ENCODE measurements at regions not wholly inside any gene's neighbourhood (a gene's known extent, or its start where the extent isn't known, plus 50 kb on each side); places are given as distances from the start of the nearest gene placed in this dataset.
"Not testable (repeated sequence)": the region's sequence is repeated elsewhere in the genome, so short reads cannot be mapped to it uniquely, and the experiment has no call there.

DNA sequence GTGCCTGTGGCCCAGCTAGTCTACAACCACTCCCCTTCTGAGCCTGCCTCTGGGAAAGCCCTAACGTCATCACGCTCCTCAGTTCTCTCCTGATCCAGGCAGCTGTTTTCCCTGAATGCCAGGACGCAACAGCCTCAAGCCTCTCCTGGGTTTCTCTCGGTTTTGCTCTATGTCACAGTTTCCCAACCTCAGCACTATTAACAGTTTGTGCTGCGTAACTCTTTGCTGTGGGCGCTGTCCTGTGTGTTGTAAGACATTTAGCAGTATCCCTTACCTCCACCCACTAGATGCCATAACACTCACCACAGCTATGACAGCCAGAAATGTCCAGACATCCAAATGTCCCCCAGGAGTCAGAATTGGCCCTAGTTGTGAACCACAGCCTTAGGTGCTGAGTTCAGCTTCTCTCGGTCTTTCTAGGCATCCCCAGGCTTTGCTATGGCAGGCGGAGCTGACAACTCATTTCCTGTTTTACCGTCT is 226.3 kb upstream of the NPVF start:
- no peak for DNase-seq (ENCODE audit: low spot score)

DNA sequence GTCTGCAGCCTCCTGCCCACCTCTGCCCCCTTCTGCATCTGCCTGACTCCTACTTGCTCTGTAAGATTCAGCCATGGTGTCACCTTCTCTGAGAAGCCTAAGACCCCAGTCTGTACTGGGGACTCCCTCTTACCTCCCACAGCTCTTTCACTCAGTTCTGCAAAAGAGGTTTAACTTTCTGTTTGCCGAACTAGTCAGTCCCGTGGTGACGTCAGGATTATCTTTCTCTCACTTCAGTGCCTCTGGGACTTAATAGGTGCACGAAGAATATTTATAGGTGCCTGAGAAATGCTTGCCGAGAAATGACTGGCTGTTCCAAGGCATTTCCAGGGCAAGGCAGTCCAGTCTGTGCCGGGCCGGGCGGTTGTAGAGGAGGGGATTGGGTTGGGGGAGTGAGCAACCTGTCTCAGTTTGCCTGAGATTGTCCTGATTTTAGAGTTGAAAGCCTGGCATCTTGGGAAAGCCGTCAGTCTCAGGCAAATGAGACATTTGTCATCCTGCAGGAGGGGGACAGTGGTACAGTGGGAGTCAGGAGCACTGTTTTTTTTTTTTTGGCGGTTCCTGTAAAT is 227.5 kb upstream of the NPVF start:
- DNase-seq (ENCODE audit: low spot score): no peak

DNA sequence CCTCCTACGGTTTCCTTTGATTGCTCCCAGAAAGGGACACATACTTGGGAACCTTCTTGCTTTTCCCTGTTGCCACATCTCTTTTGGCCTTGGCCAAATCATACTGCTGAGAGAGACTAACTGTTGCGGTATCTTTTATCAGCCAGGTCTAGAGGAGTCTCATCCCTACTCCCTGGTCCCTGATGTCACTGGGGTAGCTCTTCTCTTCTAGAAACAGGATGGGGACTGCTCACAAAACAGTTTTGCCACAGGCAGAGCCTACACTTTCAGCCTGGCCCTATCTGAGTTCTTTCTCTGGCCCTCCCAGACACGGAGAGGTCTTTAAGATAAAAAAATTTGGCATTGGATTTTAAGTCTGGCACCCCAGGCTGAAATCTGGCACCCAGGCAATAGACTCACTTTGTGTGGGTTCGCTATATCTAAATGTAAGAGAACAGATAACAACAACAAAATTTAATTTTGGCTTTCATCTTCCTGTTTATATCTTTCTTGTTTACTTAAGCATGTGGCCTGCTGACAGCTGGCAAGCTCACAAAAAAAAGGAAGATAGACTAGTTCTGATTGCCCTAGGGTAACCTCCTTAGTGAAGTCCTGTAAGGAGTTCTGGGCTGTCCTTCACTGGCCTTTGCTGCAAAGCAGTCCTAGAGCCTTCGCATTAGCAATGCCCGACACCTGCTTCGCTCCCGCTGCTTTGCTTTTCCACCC is 228.3 kb upstream of the NPVF start:
- DNase-seq (ENCODE audit: low spot score): no peak

DNA sequence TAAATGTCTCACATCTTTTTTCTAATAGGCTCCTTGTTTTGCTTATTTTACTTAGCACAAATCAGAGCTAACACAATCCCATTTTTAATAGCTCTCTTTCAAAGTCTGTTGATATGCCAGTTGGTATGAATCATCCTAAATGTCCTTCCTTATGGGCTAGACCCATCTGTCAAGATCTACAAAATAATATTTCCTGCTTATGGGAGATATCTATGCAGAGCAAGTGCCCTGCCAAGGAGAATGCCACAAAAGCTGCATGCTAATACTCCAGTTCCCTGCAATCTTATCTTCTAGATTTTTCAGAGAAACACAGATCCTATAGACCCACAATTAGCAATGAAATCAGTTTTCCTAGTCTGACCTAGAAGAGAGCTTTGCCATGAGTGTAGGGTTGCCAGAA is 230.8 kb upstream of the NPVF start:
- no peak for DNase-seq (ENCODE audit: low spot score)

DNA sequence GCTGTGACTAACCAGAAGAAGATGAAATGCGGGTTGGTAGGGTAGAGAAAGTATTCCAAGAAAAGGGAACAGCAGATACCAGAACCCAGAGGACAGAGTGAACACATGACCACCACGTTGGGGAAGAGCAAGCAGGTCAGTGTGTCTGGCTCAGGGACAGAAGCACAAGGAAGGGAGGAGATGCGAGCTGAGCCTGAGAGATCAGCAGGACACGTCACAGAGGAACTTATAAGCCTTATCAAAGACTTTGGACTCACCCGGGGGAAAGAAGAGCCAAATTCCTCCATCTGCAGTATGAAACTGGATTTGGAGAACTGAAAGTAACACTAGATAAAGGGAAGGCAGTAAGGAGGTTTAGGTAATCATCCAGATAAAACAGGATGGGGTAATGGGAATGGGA is 232.1 kb upstream of the NPVF start:
- DNase-seq (ENCODE audit: low spot score): no peak

DNA sequence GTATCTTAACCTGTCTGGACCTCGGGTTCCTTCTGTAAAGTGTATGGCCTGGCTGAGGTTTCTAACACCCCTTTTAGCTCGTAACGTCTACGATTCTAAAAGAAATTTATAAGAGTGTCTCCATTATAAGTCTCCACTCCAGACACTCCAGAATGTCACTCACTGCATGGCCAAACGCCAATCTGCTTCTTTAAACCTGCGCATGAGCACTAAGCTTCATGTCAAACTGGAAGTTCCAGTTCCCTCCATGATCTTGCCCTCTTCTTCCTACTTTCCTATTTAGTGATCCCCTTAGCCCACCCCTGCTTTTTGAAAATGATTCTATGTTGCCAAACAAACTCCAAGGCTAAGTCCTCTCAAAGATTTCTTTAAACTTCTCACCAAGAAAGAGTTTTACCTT is 241.4 kb upstream of the NPVF start:
- DNase-seq (ENCODE audit: low spot score): no peak

DNA sequence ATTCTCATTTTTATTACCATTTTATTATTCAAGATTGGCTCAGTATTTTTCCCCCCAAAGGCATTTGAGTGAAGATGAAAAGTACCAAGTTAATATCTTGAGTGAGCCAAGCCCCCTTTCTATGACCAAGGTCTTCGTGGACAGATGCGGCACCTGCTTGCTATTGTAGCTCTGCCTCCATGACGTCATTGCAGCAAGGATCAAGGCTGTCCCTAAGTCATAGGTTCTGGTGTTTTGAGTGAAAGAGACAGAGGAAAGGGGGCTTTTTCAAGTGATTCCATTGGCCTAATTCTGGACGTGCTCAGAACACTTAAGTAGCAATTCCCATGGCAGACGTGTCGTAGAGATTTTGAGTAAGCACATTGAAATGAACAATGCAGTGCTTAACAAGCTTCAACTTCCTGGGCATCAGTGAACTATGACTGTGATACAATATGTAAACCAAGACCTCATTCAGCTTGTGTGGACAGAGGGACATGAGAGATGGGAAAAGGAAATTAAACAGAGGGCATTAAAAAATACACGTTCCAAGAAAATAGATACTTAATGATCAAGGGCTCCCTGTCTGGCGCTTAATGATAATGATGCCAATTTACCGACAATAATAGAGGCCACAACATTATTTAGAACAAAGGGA is 248.7 kb upstream of the NPVF start:
- DNase-seq (ENCODE audit: low spot score): no peak

DNA sequence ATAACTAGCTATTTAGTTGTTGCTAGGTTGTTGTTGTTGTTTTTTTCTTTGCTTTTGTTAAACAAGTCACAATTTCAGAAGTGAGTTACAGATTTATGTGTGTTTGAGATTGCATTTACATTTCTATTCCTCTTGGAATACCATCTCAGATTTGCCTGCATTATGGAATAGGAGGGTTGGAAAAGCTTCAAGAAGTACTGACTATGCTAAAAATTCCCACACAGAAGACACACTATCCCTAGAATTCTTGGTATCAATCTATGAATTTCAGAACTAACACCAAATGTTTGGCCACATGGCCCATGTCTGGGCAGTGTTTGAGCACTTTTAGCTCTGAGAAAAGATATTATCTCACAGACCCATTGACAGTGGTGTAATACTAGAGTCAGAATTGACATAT is 249.9 kb upstream of the NPVF start:
- not testable (repeated sequence) for DNase-seq (ENCODE audit: low spot score)

DNA sequence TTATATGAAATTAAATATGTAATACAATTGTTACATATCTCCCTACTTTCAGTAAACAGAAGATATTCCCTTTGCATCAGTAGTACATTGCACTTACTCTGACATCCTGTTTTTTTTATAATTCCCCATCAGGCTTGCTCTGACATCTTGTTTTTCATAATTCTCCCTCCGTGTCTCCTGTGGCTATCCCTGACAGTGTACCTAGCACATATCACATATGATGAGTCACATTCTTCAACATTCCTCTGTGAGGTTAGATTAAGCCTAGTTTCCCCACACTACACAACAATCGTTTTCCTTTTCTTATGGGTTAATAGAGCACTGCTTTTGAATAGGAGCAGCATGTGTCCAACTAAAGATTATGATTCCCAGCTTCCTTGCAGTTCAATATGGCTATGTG is 250.6 kb upstream of the NPVF start:
- no peak for DNase-seq (ENCODE audit: low spot score)

DNA sequence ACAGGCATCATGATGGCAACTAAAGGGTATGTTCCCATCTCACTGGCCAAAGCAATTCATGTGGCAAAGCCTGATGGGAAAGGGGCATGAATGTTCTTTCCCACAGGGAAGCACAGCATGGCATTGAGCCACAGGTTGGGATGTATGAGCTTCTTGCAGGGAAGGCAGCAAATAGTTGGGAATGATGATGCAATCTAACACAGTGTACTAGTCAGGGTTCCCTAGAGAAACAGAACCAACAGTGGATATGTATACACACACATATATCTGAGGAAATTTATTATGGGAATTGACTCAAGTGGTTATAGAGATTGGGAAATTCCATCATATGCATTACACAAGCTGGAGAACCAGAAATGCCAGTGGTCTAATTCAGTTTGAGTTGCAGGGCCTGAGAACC is 253.6 kb upstream of the NPVF start:
- no peak for DNase-seq (ENCODE audit: low spot score)

DNA sequence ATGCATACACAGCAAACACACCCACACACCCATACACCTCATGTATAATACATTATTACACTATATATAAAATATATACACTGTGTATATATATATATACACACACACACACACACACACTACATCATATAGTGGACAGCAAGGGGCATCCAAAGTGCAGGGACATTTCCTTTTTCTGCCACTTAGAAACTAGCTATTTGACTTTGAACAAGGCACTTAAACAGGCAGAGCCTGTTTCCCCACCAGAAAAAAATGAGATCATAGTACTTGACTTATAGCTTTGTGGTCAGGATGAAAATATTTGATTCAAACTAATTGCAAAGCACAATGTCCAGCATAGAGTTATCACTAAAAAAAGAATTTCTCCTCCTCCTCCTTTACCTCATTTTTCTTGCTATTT is 254.3 kb upstream of the NPVF start:
- no peak for DNase-seq (ENCODE audit: low spot score)

DNA sequence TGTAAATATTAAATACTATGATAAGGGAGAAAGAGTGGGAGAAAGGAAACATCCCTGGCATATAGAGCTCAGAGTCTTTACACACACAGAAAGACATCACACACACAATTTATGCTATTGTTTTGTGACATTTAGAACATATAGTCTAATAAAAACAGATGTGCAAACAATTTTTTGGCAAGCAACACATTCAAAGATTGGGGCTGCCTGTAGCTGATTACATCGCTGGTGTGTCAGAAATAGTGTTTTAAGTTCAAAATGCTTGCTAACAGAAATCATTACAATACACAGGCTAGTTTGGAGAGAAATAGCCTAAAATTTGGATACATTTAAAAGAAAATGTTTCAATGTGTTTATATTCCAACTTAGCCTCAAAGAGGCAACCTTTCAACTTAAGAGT is 256.7 kb upstream of the NPVF start:
- no peak for DNase-seq (ENCODE audit: low spot score)

DNA sequence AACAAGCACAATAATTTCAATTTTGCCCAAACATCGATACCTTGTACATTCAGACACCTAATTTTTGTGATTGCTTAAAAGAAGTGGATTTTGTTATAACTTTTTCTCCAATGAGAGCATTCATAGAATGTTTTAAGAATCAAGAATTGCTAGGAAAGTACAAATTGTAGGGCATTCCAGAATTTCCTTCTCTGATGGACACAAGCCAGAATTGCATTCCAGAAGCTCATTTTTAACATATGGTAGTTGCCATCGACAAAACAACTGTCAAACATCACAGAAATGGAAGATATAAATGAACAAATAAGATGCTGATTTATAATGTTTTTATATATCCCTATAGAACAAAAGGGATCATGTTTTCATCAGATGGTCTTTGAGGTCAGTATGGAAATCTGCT is 258.4 kb upstream of the NPVF start:
- DNase-seq (ENCODE audit: low spot score): no peak

DNA sequence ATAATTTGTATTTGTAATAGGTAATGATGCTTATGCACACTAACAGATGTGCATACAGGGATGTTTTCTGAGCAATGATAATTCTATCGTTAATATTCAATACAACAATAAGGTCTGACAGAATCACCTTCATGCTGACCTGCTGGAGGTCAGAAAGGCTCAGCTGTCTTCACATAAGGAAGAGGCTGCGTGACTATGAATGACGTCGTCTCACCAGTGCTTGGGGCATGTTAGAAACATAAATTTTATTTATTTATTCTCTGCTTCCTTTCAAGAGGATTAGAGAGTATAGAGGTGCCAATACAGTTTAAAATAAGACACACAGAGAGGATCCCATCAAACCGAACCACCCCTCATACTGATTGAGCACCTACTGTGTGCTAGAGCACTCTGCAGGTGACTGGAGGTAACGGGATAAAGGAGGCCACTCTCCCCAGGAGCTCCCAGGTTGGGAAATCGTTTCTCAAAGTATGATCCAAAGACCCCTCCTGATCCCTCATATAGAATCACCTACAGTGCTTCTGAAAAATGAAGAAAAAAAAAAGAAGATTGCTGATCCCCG is 265.6 kb upstream of the NPVF start:
- DNase-seq (ENCODE audit: low spot score): no peak

DNA sequence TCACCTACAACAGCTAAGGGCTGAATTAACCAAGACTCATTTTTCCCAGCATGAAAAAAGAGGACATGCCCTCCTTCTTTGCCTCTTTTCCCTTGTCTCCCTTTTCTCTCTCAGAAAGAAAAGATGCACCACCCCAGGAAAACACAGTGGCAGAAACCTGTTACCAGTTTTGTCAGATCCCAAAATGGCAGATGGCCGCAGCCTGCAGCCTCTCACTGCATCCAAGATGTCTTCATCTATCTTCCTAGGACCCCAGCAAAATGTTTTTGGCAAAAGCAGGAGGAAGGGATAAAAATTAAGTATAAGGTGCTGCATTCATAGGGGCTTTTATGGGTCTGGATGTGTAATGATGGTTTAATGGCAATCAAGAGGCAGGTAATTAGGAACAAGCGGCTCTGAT is 266.6 kb upstream of the NPVF start:
- DNase-seq (ENCODE audit: low spot score): no peak

DNA sequence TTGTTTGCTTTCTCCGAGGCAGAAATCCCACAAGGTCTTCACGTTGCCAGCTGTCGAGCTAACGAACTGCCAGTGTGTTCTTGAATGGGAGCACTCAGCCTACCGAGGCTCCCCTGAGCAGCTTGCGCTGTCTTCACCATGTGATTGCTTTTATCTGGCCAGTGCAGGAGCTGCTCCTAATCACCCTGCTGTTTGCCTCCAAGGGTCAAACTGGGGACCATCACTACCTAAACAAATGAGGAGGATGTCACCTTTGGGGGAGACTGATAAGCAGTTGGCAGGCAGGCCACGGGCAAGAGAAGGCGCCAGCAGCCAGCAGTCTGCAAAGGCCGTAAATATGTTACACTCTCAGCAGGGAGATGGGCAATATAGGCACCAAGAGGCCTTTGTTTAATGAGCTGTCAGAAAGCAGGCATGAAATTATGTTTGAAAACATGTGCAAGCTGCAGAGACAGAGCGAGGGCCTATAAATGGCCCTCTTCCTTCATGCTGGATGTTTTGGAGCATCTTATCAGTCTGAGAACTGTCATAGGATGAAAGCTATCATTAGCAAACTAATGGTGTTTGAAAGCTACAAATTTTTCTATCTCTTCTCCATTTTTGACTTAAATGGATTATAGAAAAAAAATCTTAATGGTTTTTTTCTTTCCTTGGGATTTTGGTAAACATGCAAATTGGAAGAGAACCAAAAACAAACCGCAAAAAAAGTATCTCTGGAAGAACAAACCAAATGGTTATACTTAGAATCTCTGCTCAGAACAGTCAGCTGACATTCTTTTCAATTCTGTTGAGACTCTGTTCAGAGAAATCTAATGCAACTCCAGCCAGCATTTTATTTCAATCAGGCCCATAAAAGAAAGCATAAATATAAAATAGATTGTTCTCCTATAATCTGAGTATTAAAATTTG is 267.3 kb upstream of the NPVF start:
- DNase-seq (ENCODE audit: low spot score): no peak

DNA sequence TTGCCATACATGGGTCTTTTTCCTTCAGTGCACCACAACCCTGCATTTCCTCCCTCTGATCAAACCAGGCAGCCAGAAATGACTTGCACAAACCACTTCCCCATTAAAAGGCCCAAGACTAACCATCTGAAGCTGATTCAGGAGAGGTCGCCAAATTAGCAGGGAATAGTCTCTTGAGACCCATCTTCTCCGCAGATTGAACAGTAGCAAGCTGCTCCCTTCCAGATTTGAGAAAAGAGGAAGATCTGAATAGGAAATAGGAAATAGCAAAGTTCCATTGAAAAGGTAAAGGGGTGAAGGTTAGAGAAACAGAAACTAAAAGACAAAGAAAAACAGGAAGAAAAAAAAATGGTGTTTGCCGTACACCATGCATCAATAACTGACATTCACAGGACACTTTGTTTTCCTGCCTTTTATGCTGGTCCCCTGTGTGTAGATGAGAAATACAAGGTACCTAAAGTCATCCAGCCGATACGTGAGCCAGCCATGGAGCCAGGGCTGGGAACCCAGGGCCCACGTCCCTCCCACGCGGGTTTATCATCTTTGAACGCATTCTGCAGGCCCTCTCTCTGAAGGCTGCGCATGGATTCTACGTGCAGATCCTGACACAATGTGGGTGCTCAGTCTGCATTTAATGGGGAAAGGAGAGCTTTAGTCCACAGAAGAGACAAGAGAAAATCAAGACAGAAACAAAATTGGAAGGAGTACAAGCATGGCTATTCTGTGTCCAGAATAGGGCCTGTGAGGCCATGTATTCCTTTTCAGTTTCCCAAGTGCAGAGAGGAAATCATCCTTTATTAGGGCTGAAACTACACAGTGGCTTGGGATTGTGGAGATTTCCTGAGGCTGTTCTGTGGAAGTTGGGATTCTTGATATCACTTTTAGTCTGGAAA is 268.4 kb upstream of the NPVF start:
- peak; percentile 8 for DNase-seq (ENCODE audit: low spot score)

DNA sequence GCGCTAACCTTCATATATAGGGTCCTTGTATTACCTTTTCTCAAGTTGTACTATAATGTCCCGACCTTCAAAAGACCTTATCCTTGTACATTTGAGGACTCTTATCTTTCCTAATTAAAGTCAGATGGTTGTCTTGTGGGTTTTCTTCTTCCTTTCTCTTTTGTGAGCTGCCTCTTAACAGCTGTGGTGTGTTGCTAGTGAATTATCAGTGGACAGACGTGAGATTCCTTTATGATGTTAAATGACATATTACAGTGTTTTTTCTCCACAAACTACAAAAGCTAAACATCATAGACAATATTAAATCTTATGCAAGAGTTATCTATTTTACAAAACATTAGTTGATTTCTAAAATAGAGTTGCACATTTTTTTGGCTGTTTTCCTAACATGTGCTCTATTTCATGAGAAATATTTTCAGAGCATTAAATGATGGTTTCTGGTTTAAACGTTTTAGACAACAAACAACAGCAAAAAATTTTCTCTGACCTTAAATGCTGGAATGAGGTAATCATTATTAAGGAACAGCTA is 272.2 kb upstream of the NPVF start:
- DNase-seq (ENCODE audit: low spot score): no peak

DNA sequence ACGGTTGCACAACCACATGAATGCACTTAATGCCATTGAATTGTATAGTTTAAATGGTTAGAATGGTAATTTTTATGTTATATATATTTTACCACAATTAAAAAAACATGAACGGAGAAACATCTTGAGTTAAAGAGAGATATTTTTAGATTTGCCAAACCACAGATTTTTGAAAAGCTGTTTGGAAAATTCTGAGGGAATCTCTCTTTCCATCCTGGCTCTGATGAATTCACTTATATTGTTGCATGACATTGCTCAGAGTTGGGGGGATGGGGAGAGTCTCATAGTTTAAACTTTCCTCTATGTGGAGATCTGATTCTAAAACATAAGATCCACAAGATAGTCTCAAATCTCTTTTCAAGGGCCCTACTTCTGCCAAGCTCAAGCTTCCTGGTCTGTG is 275.0 kb upstream of the NPVF start:
- no peak for DNase-seq (ENCODE audit: low spot score)

DNA sequence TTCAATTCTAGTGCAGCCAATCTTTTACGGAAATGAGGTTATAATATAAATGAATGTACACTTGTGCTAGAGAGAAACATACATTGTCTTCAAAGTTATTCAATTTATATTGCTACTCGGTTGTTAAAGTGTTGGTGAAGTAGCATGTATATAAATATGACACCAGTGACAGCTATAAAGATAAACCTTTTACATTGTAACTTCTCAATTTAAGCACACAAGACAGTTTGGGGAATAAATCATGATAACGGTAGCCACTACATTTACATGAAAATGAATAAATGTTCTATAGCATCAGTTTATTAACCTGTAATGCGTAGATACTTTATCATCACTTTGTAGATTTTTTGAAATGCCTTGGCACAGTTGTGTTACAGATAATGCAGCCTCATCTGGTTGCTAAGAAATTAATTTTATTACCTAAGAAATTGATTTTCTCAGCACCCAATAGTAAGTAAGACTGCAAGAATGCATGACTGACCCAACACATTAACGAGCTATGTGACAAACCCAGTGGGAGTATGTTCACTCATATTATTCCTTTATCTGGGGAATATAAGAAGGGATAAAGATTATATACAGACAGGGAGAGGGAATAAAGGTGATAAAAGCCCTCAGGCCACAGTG is 283.9 kb upstream of the NPVF start:
- DNase-seq (ENCODE audit: low spot score): no peak

All from germinal center (tissue), 1 donor.